Nephron progenitor cell (in vitro differentiated cells): ENCODE measurements at regions not wholly inside any gene's neighbourhood (a gene's known extent, or its start where the extent isn't known, plus 50 kb on each side); places are given as distances from the start of the nearest gene placed in this dataset.

ENCODE experiments used
- DNase-seq: peaks from one replicate; pipeline ENCODE4 v3.0.0; 2021
- H3K27ac Mint-ChIP-seq: 2 replicates; pipeline ENCODE4 v1.8.0; 2021; ENCODE audit warnings: mild to moderate bottlenecking, moderate library complexity, mixed read lengths
- H3K27me3 Mint-ChIP-seq: 2 replicates; pipeline ENCODE4 v1.8.0; 2021; ENCODE audit warnings: mild to moderate bottlenecking, low read depth, mixed read lengths; ENCODE audit not compliant: poor library complexity
- H3K36me3 Mint-ChIP-seq: 2 replicates; pipeline ENCODE4 v1.8.0; 2021; ENCODE audit warnings: low read depth, mixed read lengths
- H3K4me1 Mint-ChIP-seq: 2 replicates; pipeline ENCODE4 v1.8.0; 2021; ENCODE audit warnings: mixed read lengths
- H3K4me3 Mint-ChIP-seq: 2 replicates; pipeline ENCODE4 v1.8.0; 2021; ENCODE audit warnings: mild to moderate bottlenecking, moderate library complexity, mixed read lengths
- H3K9me3 Mint-ChIP-seq: 2 replicates; pipeline ENCODE4 v1.8.0; 2021; ENCODE audit warnings: mild to moderate bottlenecking, moderate library complexity, mixed read lengths
- TF ChIP-seq, protein P1 (sequence below): fragments of 200-600 bp; sonication (generic); IDR thresholded peaks from 2 replicates; pipeline ENCODE4 v1.5.0; 2021; ENCODE audit warnings: antibody characterized with exemption

DNA sequence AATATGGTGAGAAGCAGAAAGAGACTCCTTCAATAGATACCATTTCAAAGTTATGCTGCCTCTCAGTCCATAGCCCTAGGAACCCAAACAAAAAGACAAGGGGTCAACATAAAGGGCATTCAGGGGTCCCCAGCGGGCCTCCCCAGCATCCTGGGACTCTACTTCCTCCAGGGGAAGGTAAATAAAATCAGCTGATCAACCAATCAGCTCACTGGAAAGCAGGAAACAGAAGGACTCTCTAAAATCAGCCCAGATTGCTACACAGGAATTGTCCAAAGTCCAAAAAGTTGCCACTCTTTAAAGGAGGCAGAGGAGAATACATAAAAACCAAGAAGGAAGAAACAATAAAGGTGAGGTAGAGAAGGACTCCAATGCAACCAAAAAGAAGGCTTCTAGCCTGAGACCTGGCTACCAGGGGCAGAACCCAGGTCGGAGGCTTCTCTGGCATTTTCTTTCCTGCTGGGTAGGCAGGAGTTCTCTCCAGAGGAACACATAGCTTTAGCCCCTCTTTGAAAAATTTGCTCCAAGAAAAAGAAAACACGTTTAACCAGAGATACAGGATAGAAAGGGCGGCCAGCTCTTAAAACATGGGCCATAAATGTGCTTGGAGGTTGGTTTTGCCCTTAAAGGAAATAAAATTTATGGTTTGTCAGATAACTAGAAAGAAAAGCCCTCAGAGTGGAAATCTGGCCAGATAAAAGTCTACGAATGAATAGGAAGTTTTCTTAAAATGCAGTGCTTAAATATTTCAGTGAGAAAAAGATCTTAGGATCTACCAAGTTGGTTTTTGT lies 404.6 kb downstream of the SOX9 start:
- Mint-ChIP-seq H3K27ac (peak overlapping the region; percentile 88), H3K4me1 (peaks cover 53% of the 10 kb centered on the region), H3K9me3 (no peaks in the 10 kb centered on the region), H3K4me3 (no peak overlapping the region), H3K27me3 (peaks cover 10% of the 10 kb centered on the region), H3K36me3 (no peaks in the 10 kb centered on the region)
- TF ChIP-seq, protein P1, sequence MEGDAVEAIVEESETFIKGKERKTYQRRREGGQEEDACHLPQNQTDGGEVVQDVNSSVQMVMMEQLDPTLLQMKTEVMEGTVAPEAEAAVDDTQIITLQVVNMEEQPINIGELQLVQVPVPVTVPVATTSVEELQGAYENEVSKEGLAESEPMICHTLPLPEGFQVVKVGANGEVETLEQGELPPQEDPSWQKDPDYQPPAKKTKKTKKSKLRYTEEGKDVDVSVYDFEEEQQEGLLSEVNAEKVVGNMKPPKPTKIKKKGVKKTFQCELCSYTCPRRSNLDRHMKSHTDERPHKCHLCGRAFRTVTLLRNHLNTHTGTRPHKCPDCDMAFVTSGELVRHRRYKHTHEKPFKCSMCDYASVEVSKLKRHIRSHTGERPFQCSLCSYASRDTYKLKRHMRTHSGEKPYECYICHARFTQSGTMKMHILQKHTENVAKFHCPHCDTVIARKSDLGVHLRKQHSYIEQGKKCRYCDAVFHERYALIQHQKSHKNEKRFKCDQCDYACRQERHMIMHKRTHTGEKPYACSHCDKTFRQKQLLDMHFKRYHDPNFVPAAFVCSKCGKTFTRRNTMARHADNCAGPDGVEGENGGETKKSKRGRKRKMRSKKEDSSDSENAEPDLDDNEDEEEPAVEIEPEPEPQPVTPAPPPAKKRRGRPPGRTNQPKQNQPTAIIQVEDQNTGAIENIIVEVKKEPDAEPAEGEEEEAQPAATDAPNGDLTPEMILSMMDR: no peak
- DNase-seq: no peak

DNA sequence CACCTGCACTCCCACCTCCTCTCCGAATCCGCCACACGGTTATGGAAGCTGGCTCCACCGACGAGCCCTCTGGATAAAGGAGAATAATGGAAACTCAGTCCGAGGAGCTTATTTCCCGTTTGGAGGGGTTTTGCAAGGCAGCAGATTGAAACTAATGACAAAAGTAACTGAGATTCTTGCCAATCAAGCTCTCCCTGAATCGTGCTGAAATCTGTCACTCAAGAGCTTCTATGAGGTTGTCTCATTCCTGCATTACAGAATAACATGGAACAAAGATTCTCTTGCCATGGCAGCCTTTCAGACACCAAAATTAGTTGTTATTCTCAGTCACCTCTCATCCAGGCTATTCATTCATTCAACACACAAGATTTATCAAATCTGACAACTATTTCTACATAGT lies 405.9 kb downstream of the SOX9 start:
- peaks cover 48% of the 10 kb centered on the region for H3K4me1 Mint-ChIP-seq
- peaks cover under 1% of the 10 kb centered on the region for H3K9me3 Mint-ChIP-seq
- TF ChIP-seq, protein P1: no peak
- DNase-seq: no peak
- H3K36me3 Mint-ChIP-seq: no peaks in the 10 kb centered on the region
- H3K27me3 Mint-ChIP-seq: peaks cover 13% of the 10 kb centered on the region
- no peak overlapping the region for H3K27ac Mint-ChIP-seq
- no peak overlapping the region for H3K4me3 Mint-ChIP-seq

- Mint-ChIP-seq H3K27ac (no peak overlapping the region), H3K27me3 (peaks cover 13% of the 10 kb centered on the region), H3K4me3 (no peak overlapping the region), H3K9me3 (peaks cover 3% of the 10 kb centered on the region), H3K4me1 (peaks cover 48% of the 10 kb centered on the region), H3K36me3 (no peaks in the 10 kb centered on the region)
- no peak for DNase-seq
- TF ChIP-seq, protein P1: no peak
Observed at GRCh38 chr17:72527789-72528188, 407.0 kb downstream of the SOX9 start.

DNA sequence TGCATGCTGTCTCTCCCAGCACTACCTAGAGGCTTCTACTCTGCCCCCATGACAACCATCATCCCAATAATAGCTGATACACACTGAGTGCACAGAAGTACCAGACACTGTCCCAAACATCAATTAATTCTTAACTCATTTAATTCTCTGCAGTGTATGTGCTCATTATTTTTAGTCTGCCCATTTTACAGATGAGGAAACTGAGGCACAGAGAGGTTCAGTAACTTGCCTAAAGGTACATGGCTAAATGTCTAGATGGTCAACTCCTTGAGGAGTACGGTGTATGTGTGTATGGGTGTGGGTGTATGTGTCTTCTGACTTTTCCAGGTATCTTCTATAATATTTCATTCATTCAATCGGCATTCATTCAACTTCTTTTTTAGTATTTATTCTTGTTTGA lies 407.9 kb downstream of the SOX9 start:
- TF ChIP-seq, protein P1: no peak
- no peak overlapping the region for H3K27ac Mint-ChIP-seq

GRCh38 chr17:72529386-72529785 lies 408.6 kb downstream of the SOX9 start:
- no peak overlapping the region for H3K27ac Mint-ChIP-seq

More for the DNA sequence above, 407.9 kb downstream of the SOX9 start:
- H3K36me3 Mint-ChIP-seq: no peaks in the 10 kb centered on the region
- peaks cover 3% of the 10 kb centered on the region for H3K9me3 Mint-ChIP-seq
- H3K4me3 Mint-ChIP-seq: no peak overlapping the region
- H3K27me3 Mint-ChIP-seq: peaks cover 13% of the 10 kb centered on the region
- DNase-seq: no peak
- peaks cover 48% of the 10 kb centered on the region for H3K4me1 Mint-ChIP-seq

More at GRCh38 chr17:72529386-72529785, 408.6 kb downstream of the SOX9 start:
- Mint-ChIP-seq H3K36me3 (peaks cover under 1% of the 10 kb centered on the region), H3K27me3 (peaks cover 13% of the 10 kb centered on the region), H3K4me3 (no peak overlapping the region), H3K9me3 (peaks cover 8% of the 10 kb centered on the region), H3K4me1 (peaks cover 44% of the 10 kb centered on the region)
- TF ChIP-seq, protein P1: no peak
- no peak for DNase-seq
